ENCODE measurements at regions not wholly inside any gene's neighbourhood (a gene's known extent, or its start where the extent isn't known, plus 50 kb on each side); places are given as distances from the start of the nearest gene placed in this dataset.

- TF ChIP-seq EZH2 (IDR thresholded peaks at IDR 0.05) (no peak), POLR2AphosphoS5 (IDR thresholded peaks at IDR 0.05; ENCODE audit: borderline replicate concordance, low read depth, low read length) (no peak), FOXP2 (optimal IDR thresholded peaks at IDR 0.05; ENCODE audit: control extremely low read depth, extremely low read length, insufficient read depth) (no peak)
Measured at GRCh38 chr12:89775063-89775985, 66.7 kb upstream of the ATP2B1 start.
